GM12878 (cell line): ENCODE measurements at regions not wholly inside any gene's neighbourhood (a gene's known extent, or its start where the extent isn't known, plus 50 kb on each side); places are given as distances from the start of the nearest gene placed in this dataset.

Experiments
- ATAC-seq: fragments of 200-7000 bp; cut with Tn5 transposase; 3 replicates; pipeline ENCODE4 v1.9.1; 2020; ENCODE audit warnings: mild to moderate bottlenecking, moderate library complexity
- BruUV-seq: library from RNA; stranded (reverse); fragments of 400-500 nt; replicated peaks from 2 replicates; lab custom pipeline; 2021; lab: Mats Ljungman, UMichigan
- CTCF ChIA-PET: fragments of 300-600 bp; sonication (Branson Sonifier 250); formaldehyde crosslinking; extraction: SDS; loops from one replicate; lab custom pipeline; 2021; ENCODE audit warnings: inconsistent platforms; lab: Yijun Ruan, JAX
- POLR2A ChIA-PET: fragments of 350-600 bp; formaldehyde crosslinking; extraction: SDS; loops from one replicate; lab custom pipeline; 2021; ENCODE audit warnings: inconsistent platforms; lab: Charles Lee
- RAD21 ChIA-PET: fragments of 300-600 bp; sonication (Branson Sonifier 250); formaldehyde crosslinking; loops from one replicate; lab custom pipeline; 2023; ENCODE audit warnings: antibody characterized with exemption; ENCODE audit not compliant: unreplicated experiment; lab: Charles Lee
- SMC1A ChIA-PET: fragments of 300-600 bp; sonication (Branson Sonifier 250); formaldehyde crosslinking; loops from one replicate; lab custom pipeline; 2023; ENCODE audit not compliant: unreplicated experiment, uncharacterized antibody; lab: Charles Lee
- DNase-seq: peaks from one replicate; pipeline ENCODE4 v3.0.0-alpha.2; 2011; ENCODE audit warnings: low read depth, low spot score
- FAIRE-seq: peaks from 3 replicates; lab custom pipeline; 2011; peaks lifted over from hg19 to GRCh38; lab: Jason Lieb, UNC
- H2AFZ ChIP-seq: 2 replicates; pipeline ENCODE4 v1.6.0; 2011; ENCODE audit warnings: low read depth, low read length, control low read depth; ENCODE audit not compliant: control insufficient read depth
- H3K27ac ChIP-seq: 2 replicates; pipeline ENCODE4 v1.5.1; 2011; ENCODE audit warnings: control low read depth; ENCODE audit not compliant: control insufficient read depth, insufficient read depth
- H3K27me3 ChIP-seq, 2 experiments: replicated peaks in 1 of 2; 2 replicates each; pipeline versions ENCODE4 v1.6.0 to v1.6.1; 2011; ENCODE audit warnings: low read length in 1 of 2; ENCODE audit not compliant: control insufficient read depth in 2 of 2, insufficient read depth in 2 of 2
- H3K36me3 ChIP-seq, 2 experiments: 2 replicates each; pipeline ENCODE4 v1.5.1; 2011; ENCODE audit warnings: low read length in 1 of 2; ENCODE audit not compliant: control insufficient read depth in 2 of 2, insufficient read depth in 2 of 2
- H3K4me1 ChIP-seq: 2 replicates; pipeline ENCODE4 v1.6.1; 2011; ENCODE audit warnings: mild to moderate bottlenecking, low read length, moderate library complexity, mixed read lengths; ENCODE audit not compliant: control insufficient read depth, insufficient read depth
- H3K4me2 ChIP-seq: 2 replicates; pipeline ENCODE4 v1.6.0; 2011; ENCODE audit warnings: control low read depth; ENCODE audit not compliant: control insufficient read depth, insufficient read depth
- H3K4me3 ChIP-seq: fragments of 200-600 bp; sonication (generic); 2 replicates; pipeline ENCODE4 v1.5.1; 2016
- H3K79me2 ChIP-seq: 2 replicates; pipeline ENCODE4 v1.6.0; 2011; ENCODE audit warnings: low read length; ENCODE audit not compliant: control insufficient read depth, insufficient read depth
- H3K9ac ChIP-seq: 2 replicates; pipeline ENCODE4 v1.8.0; 2011; ENCODE audit warnings: low read length, control low read depth, mixed read lengths; ENCODE audit not compliant: control insufficient read depth, insufficient read depth
- H3K9me3 ChIP-seq: replicated peaks from 3 replicates; pipeline ENCODE4 v1.5.1; 2011; ENCODE audit warnings: mild to moderate bottlenecking, low read length; ENCODE audit not compliant: control insufficient read depth, insufficient read depth
- H4K20me1 ChIP-seq: 2 replicates; pipeline ENCODE4 v1.6.0; 2011; ENCODE audit not compliant: control insufficient read depth, insufficient read depth
- ETV6 ChIP-seq, 2 experiments: fragments of 450-650 bp in 1 of 2; IDR thresholded peaks in 1 of 2; conservative IDR thresholded peaks in 1 of 2; 2 replicates each; pipeline ENCODE4 v1.6.1; 2014; ENCODE audit warnings: antibody characterized with exemption in 1 of 2, borderline replicate concordance in 1 of 2, low read depth in 1 of 2, mild to moderate bottlenecking in 1 of 2, moderate library complexity in 1 of 2
- GABPA ChIP-seq: IDR thresholded peaks from 2 replicates; pipeline ENCODE4 v1.6.1; 2014; ENCODE audit warnings: antibody characterized with exemption, low read depth, mild to moderate bottlenecking, inconsistent platforms
- HDGF ChIP-seq: fragments of 450-650 bp; IDR thresholded peaks from 2 replicates; pipeline ENCODE4 v1.6.1; 2016; ENCODE audit warnings: antibody characterized with exemption
- JUND ChIP-seq: IDR thresholded peaks from 2 replicates; pipeline ENCODE4 v1.6.1; 2012; ENCODE audit warnings: low read depth, mild to moderate bottlenecking, low read length, improper control_type of control experiment, moderate library complexity
- NFYB ChIP-seq: IDR thresholded peaks from 2 replicates; pipeline ENCODE4 v1.6.1; 2011; ENCODE audit warnings: low read depth, mild to moderate bottlenecking, low read length, improper control_type of control experiment, moderate library complexity; ENCODE audit not compliant: insufficient read depth
- POLR2AphosphoS5 ChIP-seq: IDR thresholded peaks from 2 replicates; pipeline ENCODE4 v1.6.1; 2011; ENCODE audit warnings: mild to moderate bottlenecking, low read length, inconsistent platforms
- POU2F2 ChIP-seq: IDR thresholded peaks from 3 replicates; pipeline ENCODE4 v1.6.1; 2011; ENCODE audit warnings: low read depth, mild to moderate bottlenecking, low read length, borderline replicate concordance
- SIN3A ChIP-seq: IDR thresholded peaks from 2 replicates; pipeline ENCODE4 v1.6.1; 2012; ENCODE audit warnings: low read depth, low read length, improper control_type of control experiment
- WGBS: methylation state at CpG from one replicate; pipeline ENCODE4 v1.1.6; 2016; ENCODE audit warnings: low lambda C conversion rate; ENCODE audit not compliant: insufficient replicate concordance, insufficient coverage; ENCODE audit errors: missing lambda C conversion rate; 5-methylcytosine and 5-hydroxymethylcytosine counted together
- in situ Hi-C: fragments of 300-500 bp; cut with MboI; formaldehyde crosslinking; loops from 9 replicates; pipeline ENCODE4 v1.14.3; 2018; ENCODE audit warnings: mixed read lengths
- intact Hi-C: fragments of 100-400 bp; cut with micrococcal nuclease; formaldehyde crosslinking; loops from one replicate; pipeline ENCODE4 v1.14.2; 2022; ENCODE audit not compliant: unreplicated experiment
- TF ChIP-seq, protein P1 (sequence below): fragments of 450-650 bp; IDR thresholded peaks from 2 replicates; pipeline ENCODE4 v1.6.1; 2016; ENCODE audit warnings: mild to moderate bottlenecking

DNA sequence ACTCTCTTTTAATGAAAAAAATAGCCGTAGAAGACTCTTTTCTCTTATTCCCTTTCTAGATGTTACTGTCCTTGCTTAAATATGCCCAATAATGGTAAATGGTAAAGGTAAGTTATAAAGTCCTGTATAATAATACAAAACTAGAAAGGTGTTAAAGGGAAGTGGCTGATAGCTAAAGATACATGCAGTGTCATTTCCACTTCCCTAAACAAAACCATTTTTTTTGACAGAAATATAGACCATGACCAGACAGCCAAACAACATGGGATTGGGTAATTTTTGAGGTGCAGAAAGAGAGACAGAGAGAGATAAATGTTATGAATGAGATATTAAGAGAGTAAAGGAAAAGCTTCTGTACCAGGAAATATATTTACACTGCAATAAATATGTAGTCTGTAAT lies 731.7 kb upstream of the REG3G start (continued):
- TF ChIP-seq, protein P1, sequence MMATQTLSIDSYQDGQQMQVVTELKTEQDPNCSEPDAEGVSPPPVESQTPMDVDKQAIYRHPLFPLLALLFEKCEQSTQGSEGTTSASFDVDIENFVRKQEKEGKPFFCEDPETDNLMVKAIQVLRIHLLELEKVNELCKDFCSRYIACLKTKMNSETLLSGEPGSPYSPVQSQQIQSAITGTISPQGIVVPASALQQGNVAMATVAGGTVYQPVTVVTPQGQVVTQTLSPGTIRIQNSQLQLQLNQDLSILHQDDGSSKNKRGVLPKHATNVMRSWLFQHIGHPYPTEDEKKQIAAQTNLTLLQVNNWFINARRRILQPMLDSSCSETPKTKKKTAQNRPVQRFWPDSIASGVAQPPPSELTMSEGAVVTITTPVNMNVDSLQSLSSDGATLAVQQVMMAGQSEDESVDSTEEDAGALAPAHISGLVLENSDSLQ: no peak

DNA sequence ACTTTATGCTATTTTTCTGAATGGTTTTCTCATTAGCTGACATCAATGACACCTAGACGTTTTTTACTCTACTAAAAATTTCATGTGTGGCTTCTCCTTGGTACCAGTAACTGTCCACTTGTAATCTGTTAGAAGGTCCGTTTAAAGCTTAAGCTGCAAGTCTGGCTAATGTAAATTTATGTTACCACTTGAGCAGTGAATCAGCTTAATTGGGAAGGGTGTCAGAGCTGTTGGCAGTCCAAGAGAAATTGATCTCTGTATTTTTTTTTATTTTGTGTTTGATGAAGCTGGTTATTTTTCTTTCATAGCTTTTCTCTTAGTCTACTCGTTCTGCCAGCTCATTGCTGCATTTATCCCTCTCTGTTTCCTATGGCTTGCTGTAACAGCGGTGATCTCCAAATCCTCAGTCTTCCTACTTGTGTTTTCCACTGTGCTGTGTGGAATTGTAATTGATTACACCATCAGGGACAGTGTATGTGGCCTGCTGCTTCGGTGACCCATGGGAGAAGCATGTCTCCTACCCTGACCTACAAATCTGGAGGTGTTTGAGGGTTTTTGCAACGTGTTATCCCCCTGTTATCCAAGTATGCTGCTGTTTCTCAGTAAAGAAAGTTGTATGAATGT lies 724.2 kb upstream of the REG3G start:
- ATAC-seq (no peak), DNase-seq (no peak), FAIRE-seq (no peak)
- 4% methylated on average over 6 of the region's 6 CpGs for WGBS
- no peak overlapping the region for H2AFZ ChIP-seq
- CTCF ChIA-PET: interaction anchor here (0.6 kb wide), 1 partner anchor 90 kb away, joined by 3 read pairs; no protein-coding TSS in a partner anchor
- POLR2A ChIA-PET: no interaction called here
- H3K4me3 ChIP-seq: no peak overlapping the region
- SMC1A ChIA-PET: interaction anchor here (1.1 kb wide), 2 partner anchors 8 to 14 kb away, joined by 3 read pairs; no protein-coding TSS in a partner anchor
- H3K4me1 ChIP-seq: no peaks in the 10 kb centered on the region
- no peaks in the 10 kb centered on the region for H3K27me3 ChIP-seq
- RAD21 ChIA-PET: no interaction called here
- no TSS peak for BruUV-seq
- no peaks in the 10 kb centered on the region for H3K9me3 ChIP-seq
- no peaks in the 10 kb centered on the region for H3K79me2 ChIP-seq
- no peaks in the 10 kb centered on the region for H3K36me3 ChIP-seq
- intact Hi-C loops: no loop called here
- no peak for TF ChIP-seq POLR2AphosphoS5
- no peak for TF ChIP-seq POU2F2
- no peak for TF ChIP-seq NFYB
- TF ChIP-seq HDGF: no peak
- TF ChIP-seq JUND: no peak
- no peak for TF ChIP-seq SIN3A
- no peak for TF ChIP-seq ETV6 (conservative IDR thresholded peaks at IDR 0.05 in 1 of 2, IDR thresholded peaks at IDR 0.05 in 1 of 2; ENCODE audit: borderline replicate concordance in 1 of 2, low read depth in 1 of 2)
- TF ChIP-seq GABPA: no peak
- TF ChIP-seq, all 136 proteins: peak for 0
- Histone ChIP-seq H4K20me1 (no peaks in the 10 kb centered on the region), H3K4me2 (no peak overlapping the region), H3K9ac (no peak overlapping the region), H3K27ac (no peak overlapping the region)
- in situ Hi-C loops: no loop called here
